K562 (cell line): ENCODE measurements at regions not wholly inside any gene's neighbourhood (a gene's known extent, or its start where the extent isn't known, plus 50 kb on each side); places are given as distances from the start of the nearest gene placed in this dataset.

Experiments
- ATAC-seq: fragments of 200-7000 bp; cut with Tn5 transposase; 3 replicates; pipeline ENCODE4 v1.9.1; 2020; ENCODE audit warnings: moderate library complexity
- BruUV-seq: library from RNA; stranded (reverse); fragments of 400-500 nt; replicated peaks from 2 replicates; lab custom pipeline; 2021; lab: Mats Ljungman, UMichigan
- CTCF ChIA-PET: fragments of 300-600 bp; formaldehyde crosslinking; extraction: SDS; loops from one replicate; lab custom pipeline; 2021; ENCODE audit warnings: low intra/inter-chr PET ratio; lab: Yijun Ruan, JAX
- POLR2A ChIA-PET: fragments of 300-600, 350-650 bp; sonication (Branson Sonifier 250); formaldehyde crosslinking; extraction: SDS; loops from one replicate; lab custom pipeline; 2021; ENCODE audit warnings: antibody characterized with exemption, inconsistent platforms; lab: Yijun Ruan, JAX
- DNase-seq, 4 experiments: peaks; one replicate each; pipeline versions ENCODE4 v3.0.0 to v3.0.0-alpha.2; 2011 to 2018; ENCODE audit warnings: low spot score in 3 of 4, mixed read lengths in 3 of 4; ENCODE audit errors: extremely low read depth in 1 of 4
- FAIRE-seq: peaks from 2 replicates; lab custom pipeline; 2011; peaks lifted over from hg19 to GRCh38; lab: Jason Lieb, UNC
- H2AFZ ChIP-seq: 2 replicates; pipeline ENCODE4 v1.6.0; 2011; ENCODE audit warnings: low read depth, low read length, control low read depth, inconsistent platforms
- H3K27ac ChIP-seq: fragments of 200-600 bp; 3 replicates; pipeline ENCODE4 v1.8.0; 2011; ENCODE audit warnings: low read depth, mild to moderate bottlenecking, control low read depth, inconsistent platforms, low read length, moderate library complexity, mixed read lengths; ENCODE audit errors: extremely low read depth
- H3K27me3 ChIP-seq, 2 experiments: fragments of 300-600 bp in 1 of 2; 2 replicates in 1 of 2; 3 replicates in 1 of 2; pipeline versions ENCODE4 v1.6.0 to v1.8.0; 2011; ENCODE audit warnings: inconsistent platforms in 2 of 2, low read length in 2 of 2, mild to moderate bottlenecking in 1 of 2, mixed read lengths in 1 of 2, moderate library complexity in 1 of 2; ENCODE audit not compliant: control insufficient read depth in 2 of 2, insufficient read depth in 2 of 2
- H3K36me3 ChIP-seq: fragments of 300-600 bp; 3 replicates; pipeline ENCODE4 v1.8.0; 2011; ENCODE audit warnings: mild to moderate bottlenecking, low read length, inconsistent platforms; ENCODE audit not compliant: control insufficient read depth, insufficient read depth
- H3K4me1 ChIP-seq, 2 experiments: fragments of 200-600 bp in 1 of 2; replicated peaks in 1 of 2; 2 replicates in 1 of 2; 3 replicates in 1 of 2; pipeline versions ENCODE4 v1.5.1 to v1.8.0; 2011; ENCODE audit warnings: inconsistent platforms in 2 of 2, low read length in 2 of 2, mild to moderate bottlenecking in 1 of 2, mixed read lengths in 1 of 2, moderate library complexity in 1 of 2; ENCODE audit not compliant: control insufficient read depth in 2 of 2, insufficient read depth in 2 of 2
- H3K4me2 ChIP-seq: 2 replicates; pipeline ENCODE4 v1.6.1; 2011; ENCODE audit warnings: low read length, control low read depth, inconsistent platforms, mixed read lengths; ENCODE audit not compliant: insufficient read depth
- H3K4me3 ChIP-seq: fragments of 200-600 bp; sonication (generic), shearing (Covaris generic); 2 replicates; pipeline ENCODE4 v1.5.1; 2016; ENCODE audit warnings: control low read depth, inconsistent platforms
- H3K79me2 ChIP-seq: fragments of 200-600 bp; 3 replicates; pipeline ENCODE4 v1.8.0; 2011; ENCODE audit warnings: low read length, inconsistent platforms; ENCODE audit not compliant: control insufficient read depth, insufficient read depth
- H3K9ac ChIP-seq, 2 experiments: 2 replicates each; pipeline versions ENCODE4 v1.6.0 to v1.6.1; 2011; ENCODE audit warnings: low read depth in 2 of 2, low read length in 2 of 2, control low read depth in 1 of 2, inconsistent platforms in 1 of 2, mild to moderate bottlenecking in 1 of 2, mixed read lengths in 1 of 2; ENCODE audit not compliant: insufficient read depth in 1 of 2
- H3K9me1 ChIP-seq: one replicate; pipeline ENCODE4 v1.6.0; 2011; ENCODE audit warnings: inconsistent platforms, mild to moderate bottlenecking, low read length, moderate library complexity; ENCODE audit not compliant: control insufficient read depth, insufficient read depth
- H3K9me3 ChIP-seq: replicated peaks from 2 replicates; pipeline ENCODE4 v1.5.1; 2011; ENCODE audit warnings: low read depth, low read length, inconsistent platforms; ENCODE audit not compliant: control insufficient read depth, insufficient read depth
- H4K20me1 ChIP-seq: replicated peaks from 2 replicates; pipeline ENCODE4 v1.6.1; 2011; ENCODE audit warnings: low read length, inconsistent platforms, mixed read lengths; ENCODE audit not compliant: control insufficient read depth, insufficient read depth
- BRD4 ChIP-seq: fragments of 200-600 bp; sonication (generic); IDR thresholded peaks from 2 replicates; pipeline ENCODE4 v1.6.1; 2017; ENCODE audit warnings: inconsistent platforms
- CREB1 ChIP-seq, 2 experiments: sonication (generic) in 1 of 2; formaldehyde crosslinking in 1 of 2; IDR thresholded peaks; 2 replicates each; pipeline versions ENCODE4 v1.6.1 to v1.8.0; 2012 to 2022; ENCODE audit warnings: inconsistent platforms in 1 of 2, mild to moderate bottlenecking in 1 of 2, missing genetic modification reagents in 1 of 2, moderate library complexity in 1 of 2
- DACH1 ChIP-seq: fragments of 450-650 bp; IDR thresholded peaks from 2 replicates; pipeline ENCODE4 v1.6.1; 2018; ENCODE audit not compliant: partially characterized antibody
- ETV5 ChIP-seq: sonication (generic); formaldehyde crosslinking; IDR thresholded peaks from 2 replicates; pipeline ENCODE4 v1.4.0; 2020; ENCODE audit warnings: low read depth, mild to moderate bottlenecking, missing genetic modification reagents
- FOXK1 ChIP-seq: sonication (generic); formaldehyde crosslinking; IDR thresholded peaks from 2 replicates; pipeline ENCODE4 v1.8.0; 2022; ENCODE audit warnings: missing genetic modification reagents, mild to moderate bottlenecking, borderline replicate concordance
- FOXP1 ChIP-seq: sonication (generic); formaldehyde crosslinking; IDR thresholded peaks from 2 replicates; pipeline ENCODE4 v1.8.0; 2022; ENCODE audit warnings: mild to moderate bottlenecking, missing genetic modification reagents
- GABPB2 ChIP-seq: fragments of 250-450 bp; sonication (Bioruptor Pico); conservative IDR thresholded peaks from 2 replicates; pipeline ENCODE4 v1.5.1; 2021; ENCODE audit warnings: mild to moderate bottlenecking
- HDAC6 ChIP-seq: IDR thresholded peaks from 2 replicates; pipeline ENCODE4 v1.6.1; 2012; ENCODE audit warnings: low read depth, mild to moderate bottlenecking, control low read depth, inconsistent platforms, low read length, moderate library complexity
- HDAC8 ChIP-seq: fragments of 450-650 bp; IDR thresholded peaks from 2 replicates; pipeline ENCODE4 v1.6.1; 2016; ENCODE audit warnings: mild to moderate bottlenecking, missing genetic modification characterization, moderate library complexity, missing compliant biosample characterization
- LEF1 ChIP-seq: fragments of 450-650 bp; IDR thresholded peaks from 2 replicates; pipeline ENCODE4 v1.6.1; 2016; ENCODE audit warnings: mild to moderate bottlenecking
- RAD21 ChIP-seq, 2 experiments: fragments of 250-450 bp in 1 of 2; fragments of 450-650 bp in 1 of 2; sonication (Bioruptor Pico) in 1 of 2; formaldehyde crosslinking in 1 of 2; IDR thresholded peaks in 1 of 2; conservative IDR thresholded peaks in 1 of 2; 2 replicates each; pipeline versions ENCODE4 v1.4.0 to v1.8.0; 2020 to 2022; ENCODE audit warnings: mild to moderate bottlenecking in 2 of 2, moderate library complexity in 1 of 2
- SMARCA5 ChIP-seq: fragments of 450-650 bp; IDR thresholded peaks from 2 replicates; pipeline ENCODE4 v1.6.1; 2016
- SMC3 ChIP-seq: conservative IDR thresholded peaks from 2 replicates; pipeline ENCODE4 v1.6.1; 2011; ENCODE audit warnings: low read depth, low read length, improper control_type of control experiment; ENCODE audit not compliant: insufficient read depth
- WHSC1 ChIP-seq: IDR thresholded peaks from one replicate; pipeline ENCODE4 v1.6.1; 2012; ENCODE audit warnings: low read length, control low read depth, inconsistent platforms
- YY1 ChIP-seq, 3 experiments: IDR thresholded peaks; 2 replicates each; pipeline ENCODE4 v1.6.1; 2011; ENCODE audit warnings: low read length in 2 of 3, mild to moderate bottlenecking in 2 of 3, moderate library complexity in 2 of 3, borderline replicate concordance in 1 of 3, control low read depth in 1 of 3, low read depth in 1 of 3; ENCODE audit not compliant: insufficient read depth in 3 of 3, insufficient replicate concordance in 2 of 3, control insufficient read depth in 1 of 3, insufficient read length in 1 of 3; ENCODE audit errors: extremely low read depth in 1 of 3
- ZHX1 ChIP-seq: fragments of 150-350 bp; conservative IDR thresholded peaks from 2 replicates; pipeline ENCODE4 v1.6.1; 2014; ENCODE audit warnings: low read length
- ZNF586 ChIP-seq: fragments of 450-650 bp; formaldehyde crosslinking; conservative IDR thresholded peaks from 2 replicates; pipeline ENCODE4 v1.4.0; 2020; ENCODE audit warnings: mild to moderate bottlenecking, moderate library complexity
- WGBS: fragments of 100-300 bp; shearing (Covaris generic); methylation state at CpG from one replicate; pipeline ENCODE4 v1.1.6; 2016; ENCODE audit warnings: low coverage, mixed read lengths; ENCODE audit not compliant: insufficient coverage; ENCODE audit errors: missing lambda C conversion rate; 5-methylcytosine and 5-hydroxymethylcytosine counted together
- in situ Hi-C: fragments of 300-500 bp; cut with MboI; formaldehyde crosslinking; loops from 4 replicates; pipeline ENCODE4 v1.15.0; 2018; ENCODE audit warnings: inconsistent platforms, mixed read lengths
- intact Hi-C: fragments of 100-400 bp; cut with micrococcal nuclease; formaldehyde crosslinking; loops from 2 replicates; pipeline ENCODE4 v1.14.2; 2022
- TF ChIP-seq, protein P1 (sequence below): IDR thresholded peaks from 2 replicates; pipeline ENCODE4 v1.6.1; 2014; ENCODE audit warnings: antibody characterized with exemption

GRCh38 chr1:4319496-4319895 is 334.9 kb upstream of the AJAP1 start:
- 0% methylated on average over 2 of the region's 2 CpGs for WGBS
- in situ Hi-C loops = no loop called here
- no peak for DNase-seq

More at GRCh38 chr1:4319496-4319895, 334.9 kb upstream of the AJAP1 start:
- POLR2A ChIA-PET = no interaction called here
- no peak overlapping the region for H3K4me3 ChIP-seq
- ATAC-seq (no peak), FAIRE-seq (no peak)
- no peaks in the 10 kb centered on the region for H3K36me3 ChIP-seq
- intact Hi-C loops = no loop called here
- H3K27me3 ChIP-seq = peaks cover 0 to 3% of the 10 kb centered on the region in 2 experiments; a peak in 2 of 5 replicates
- no peaks in the 10 kb centered on the region for H3K79me2 ChIP-seq
- no peak overlapping the region for H3K9ac ChIP-seq
- H3K9me1 ChIP-seq = no peaks in the 10 kb centered on the region
- CTCF ChIA-PET = no interaction called here
- no TSS peak for BruUV-seq
- H4K20me1 ChIP-seq = no peaks in the 10 kb centered on the region
- H2AFZ ChIP-seq = no peak overlapping the region
- TF ChIP-seq ZNF586 (CRISPR knock-in tag) (no peak), GABPB2 (CRISPR knock-in tag) (no peak), FOXK1 (CRISPR knock-in tag) (no peak), ETV5 (CRISPR knock-in tag) (no peak), LEF1 (no peak), FOXP1 (CRISPR knock-in tag) (no peak), BRD4 (no peak), HDAC8 (tag) (no peak), YY1 (IDR thresholded peaks at IDR 0.05; ENCODE audit: borderline replicate concordance in 1 of 3, control insufficient read depth in 1 of 3, extremely low read depth in 1 of 3, insufficient read depth in 3 of 3, insufficient read length in 1 of 3, insufficient replicate concordance in 2 of 3, low read depth in 1 of 3, low read length in 2 of 3) (no peak), RAD21 (CRISPR knock-in tag; conservative IDR thresholded peaks at IDR 0.05 in 1 of 2, IDR thresholded peaks at IDR 0.05 in 1 of 2) (no peak), CREB1 (IDR thresholded peaks at IDR 0.05) (no peak), CREB1 (CRISPR knock-in tag; IDR thresholded peaks at IDR 0.05) (no peak), SMARCA5 (no peak), WHSC1 (no peak), HDAC6 (no peak), SMC3 (no peak), ZHX1 (no peak), DACH1 (no peak)
- TF ChIP-seq, protein P1, sequence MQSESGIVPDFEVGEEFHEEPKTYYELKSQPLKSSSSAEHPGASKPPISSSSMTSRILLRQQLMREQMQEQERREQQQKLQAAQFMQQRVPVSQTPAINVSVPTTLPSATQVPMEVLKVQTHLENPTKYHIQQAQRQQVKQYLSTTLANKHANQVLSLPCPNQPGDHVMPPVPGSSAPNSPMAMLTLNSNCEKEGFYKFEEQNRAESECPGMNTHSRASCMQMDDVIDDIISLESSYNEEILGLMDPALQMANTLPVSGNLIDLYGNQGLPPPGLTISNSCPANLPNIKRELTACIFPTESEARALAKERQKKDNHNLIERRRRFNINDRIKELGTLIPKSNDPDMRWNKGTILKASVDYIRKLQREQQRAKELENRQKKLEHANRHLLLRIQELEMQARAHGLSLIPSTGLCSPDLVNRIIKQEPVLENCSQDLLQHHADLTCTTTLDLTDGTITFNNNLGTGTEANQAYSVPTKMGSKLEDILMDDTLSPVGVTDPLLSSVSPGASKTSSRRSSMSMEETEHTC = no peak
- no peaks in the 10 kb centered on the region; a peak in 1 of 5 replicates for H3K4me1 ChIP-seq
- no peaks in the 10 kb centered on the region for H3K9me3 ChIP-seq
- no peak overlapping the region for H3K4me2 ChIP-seq
- H3K27ac ChIP-seq = no peak overlapping the region
